Osteoblast (primary cell): ENCODE measurements at regions not wholly inside any gene's neighbourhood (a gene's known extent, or its start where the extent isn't known, plus 50 kb on each side); places are given as distances from the start of the nearest gene placed in this dataset.
A peak's percentile ranks its signal among the peaks of the same experiment; 100 is the strongest.
"Not testable (repeated sequence)": the region's sequence is repeated elsewhere in the genome, so short reads cannot be mapped to it uniquely, and the experiment has no call there.

Experiments
- DNase-seq: peaks from one replicate; pipeline ENCODE4 v3.0.0; 2011; ENCODE audit warnings: low spot score, mixed read lengths; ENCODE audit not compliant: insufficient read length; ENCODE audit errors: missing footprints
- H2AFZ ChIP-seq: 2 replicates; pipeline ENCODE4 v1.6.0; 2011; ENCODE audit warnings: mild to moderate bottlenecking, low read length
- H3K27ac ChIP-seq: 2 replicates; pipeline ENCODE4 v1.5.1; 2011; ENCODE audit warnings: mild to moderate bottlenecking, low read depth, low read length, moderate library complexity
- H3K27me3 ChIP-seq: 2 replicates; pipeline ENCODE4 v1.6.0; 2012; ENCODE audit warnings: mild to moderate bottlenecking, control low read depth, inconsistent platforms, low read length, moderate library complexity; ENCODE audit not compliant: insufficient read depth
- H3K36me3 ChIP-seq: 2 replicates; pipeline ENCODE4 v1.5.1; 2011; ENCODE audit warnings: mild to moderate bottlenecking, low read length, control low read depth, moderate library complexity; ENCODE audit not compliant: insufficient read depth
- H3K4me1 ChIP-seq: 2 replicates; pipeline ENCODE4 v1.5.1; 2011; ENCODE audit warnings: mild to moderate bottlenecking, low read length, control low read depth, moderate library complexity; ENCODE audit not compliant: insufficient read depth
- H3K4me2 ChIP-seq: 2 replicates; pipeline ENCODE4 v1.6.0; 2011; ENCODE audit warnings: mild to moderate bottlenecking, low read length; ENCODE audit not compliant: insufficient read depth
- H3K4me3 ChIP-seq: fragments of 200-600 bp; sonication (generic); 3 replicates; pipeline ENCODE4 v1.5.1; 2012; ENCODE audit warnings: mild to moderate bottlenecking, low read length, inconsistent platforms; ENCODE audit not compliant: insufficient read depth
- H3K79me2 ChIP-seq: 2 replicates; pipeline ENCODE4 v1.6.0; 2012; ENCODE audit warnings: mild to moderate bottlenecking, low read length, control low read depth, inconsistent platforms; ENCODE audit not compliant: insufficient read depth
- H3K9me3 ChIP-seq: 2 replicates; pipeline ENCODE4 v1.5.1; 2011; ENCODE audit warnings: low read depth, low read length, control low read depth
- H4K20me1 ChIP-seq: 2 replicates; pipeline ENCODE4 v1.6.0; 2012; ENCODE audit warnings: mild to moderate bottlenecking, low read length, control low read depth; ENCODE audit not compliant: insufficient read depth
- TF ChIP-seq, protein P1 (sequence below): IDR thresholded peaks from 2 replicates; pipeline ENCODE4 v1.5.1; 2011; ENCODE audit warnings: mild to moderate bottlenecking, low read depth, low read length, moderate library complexity; ENCODE audit errors: extremely low read depth

GRCh38 chr14:105621479-105622328 lies 95.3 kb downstream of the TMEM121 start:
- H3K27me3 ChIP-seq, H3K4me3 ChIP-seq, H3K79me2 ChIP-seq, H2AFZ ChIP-seq, H3K4me1 ChIP-seq, H4K20me1 ChIP-seq, H3K27ac ChIP-seq, H3K4me2 ChIP-seq, H3K9me3 ChIP-seq, H3K36me3 ChIP-seq: not testable (repeated sequence)
- DNase-seq = peak; percentile 57

- TF ChIP-seq, protein P1, sequence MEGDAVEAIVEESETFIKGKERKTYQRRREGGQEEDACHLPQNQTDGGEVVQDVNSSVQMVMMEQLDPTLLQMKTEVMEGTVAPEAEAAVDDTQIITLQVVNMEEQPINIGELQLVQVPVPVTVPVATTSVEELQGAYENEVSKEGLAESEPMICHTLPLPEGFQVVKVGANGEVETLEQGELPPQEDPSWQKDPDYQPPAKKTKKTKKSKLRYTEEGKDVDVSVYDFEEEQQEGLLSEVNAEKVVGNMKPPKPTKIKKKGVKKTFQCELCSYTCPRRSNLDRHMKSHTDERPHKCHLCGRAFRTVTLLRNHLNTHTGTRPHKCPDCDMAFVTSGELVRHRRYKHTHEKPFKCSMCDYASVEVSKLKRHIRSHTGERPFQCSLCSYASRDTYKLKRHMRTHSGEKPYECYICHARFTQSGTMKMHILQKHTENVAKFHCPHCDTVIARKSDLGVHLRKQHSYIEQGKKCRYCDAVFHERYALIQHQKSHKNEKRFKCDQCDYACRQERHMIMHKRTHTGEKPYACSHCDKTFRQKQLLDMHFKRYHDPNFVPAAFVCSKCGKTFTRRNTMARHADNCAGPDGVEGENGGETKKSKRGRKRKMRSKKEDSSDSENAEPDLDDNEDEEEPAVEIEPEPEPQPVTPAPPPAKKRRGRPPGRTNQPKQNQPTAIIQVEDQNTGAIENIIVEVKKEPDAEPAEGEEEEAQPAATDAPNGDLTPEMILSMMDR = no peak
- Histone ChIP-seq H3K79me2 (no peaks in the 10 kb centered on the region), H3K4me3 (no peak overlapping the region), H3K9me3 (no peaks in the 10 kb centered on the region), H3K4me1 (no peaks in the 10 kb centered on the region), H2AFZ (no peak overlapping the region), H4K20me1 (no peaks in the 10 kb centered on the region), H3K36me3 (no peaks in the 10 kb centered on the region), H3K27me3 (no peaks in the 10 kb centered on the region), H3K27ac (no peak overlapping the region), H3K4me2 (no peak overlapping the region)
- peak; percentile 65 for DNase-seq
These were observed 96.1 kb downstream of the TMEM121 start for GRCh38 chr14:105622329-105622955.

DNA sequence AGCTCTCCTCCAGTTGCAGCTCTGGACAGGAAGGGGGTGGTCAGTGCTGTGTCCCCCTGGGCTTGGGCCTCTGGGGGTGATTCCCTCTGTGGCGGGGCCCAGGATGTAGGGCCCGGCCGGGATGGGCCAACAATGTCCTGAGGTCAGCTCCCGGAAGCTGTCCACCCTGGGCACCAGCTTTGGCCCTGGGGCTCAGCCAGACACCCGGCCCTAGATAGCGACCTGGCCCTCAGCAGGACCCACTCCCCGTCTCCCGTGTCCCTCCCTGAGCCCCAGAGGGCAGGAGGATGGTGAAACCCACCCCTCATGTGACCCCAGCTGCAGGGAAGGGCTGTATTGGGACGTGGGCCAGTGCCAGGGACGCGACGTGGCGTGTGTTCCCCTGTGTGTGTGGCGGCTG lies 96.8 kb downstream of the TMEM121 start:
- H3K9me3 ChIP-seq, H3K4me2 ChIP-seq, H3K79me2 ChIP-seq, H3K27me3 ChIP-seq, H3K36me3 ChIP-seq, H2AFZ ChIP-seq, H3K27ac ChIP-seq, H3K4me1 ChIP-seq, H3K4me3 ChIP-seq, DNase-seq, H4K20me1 ChIP-seq: not testable (repeated sequence)

GRCh38 chr14:105624346-105624745 lies 98.0 kb downstream of the TMEM121 start:
- H3K9me3 ChIP-seq, H3K36me3 ChIP-seq, H2AFZ ChIP-seq, H4K20me1 ChIP-seq, H3K27ac ChIP-seq, H3K4me3 ChIP-seq, H3K79me2 ChIP-seq, H3K4me1 ChIP-seq, H3K4me2 ChIP-seq, H3K27me3 ChIP-seq: not testable (repeated sequence)
- DNase-seq = peak; percentile 27

- H3K27me3 ChIP-seq, H3K9me3 ChIP-seq, H2AFZ ChIP-seq, H3K4me1 ChIP-seq, H3K79me2 ChIP-seq, H3K36me3 ChIP-seq, H3K4me3 ChIP-seq, H4K20me1 ChIP-seq, H3K27ac ChIP-seq, H3K4me2 ChIP-seq: not testable (repeated sequence)
- DNase-seq = peak; percentile 53
These were observed 98.5 kb downstream of the TMEM121 start for GRCh38 chr14:105624749-105625434.

DNA sequence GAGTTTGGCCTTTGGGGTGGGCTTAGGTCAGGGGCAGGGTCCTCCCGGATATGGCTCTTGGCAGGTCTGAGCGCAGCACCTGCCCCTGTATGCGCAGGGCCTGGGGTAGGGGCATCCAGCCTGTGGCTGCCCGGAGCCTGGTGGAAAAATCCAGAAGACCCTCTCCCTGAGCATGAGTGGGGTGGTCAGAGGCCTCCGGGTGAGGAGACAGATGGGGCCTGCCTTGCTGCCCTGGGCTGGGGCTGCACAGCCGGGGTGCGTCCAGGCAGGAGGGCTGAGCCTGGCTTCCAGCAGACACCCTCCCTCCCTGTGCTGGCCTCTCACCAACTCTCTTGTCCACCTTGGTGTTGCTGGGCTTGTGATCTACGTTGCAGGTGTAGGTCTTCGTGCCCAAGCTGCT lies 99.1 kb downstream of the TMEM121 start:
- H3K36me3 ChIP-seq, H3K9me3 ChIP-seq, H3K27ac ChIP-seq, H4K20me1 ChIP-seq, H3K4me3 ChIP-seq, H3K79me2 ChIP-seq, H3K4me2 ChIP-seq, H3K27me3 ChIP-seq, H2AFZ ChIP-seq, H3K4me1 ChIP-seq: not testable (repeated sequence)
- DNase-seq = peak; percentile 71

- not testable (repeated sequence) for H4K20me1 ChIP-seq, H3K4me1 ChIP-seq, H3K27ac ChIP-seq, H3K4me2 ChIP-seq, H3K9me3 ChIP-seq, H3K79me2 ChIP-seq, H3K27me3 ChIP-seq, H3K36me3 ChIP-seq, DNase-seq, H2AFZ ChIP-seq, H3K4me3 ChIP-seq
These were observed 99.7 kb downstream of the TMEM121 start for GRCh38 chr14:105626111-105626510.

- not testable (repeated sequence) for DNase-seq, H4K20me1 ChIP-seq, H3K9me3 ChIP-seq, H3K4me2 ChIP-seq, H3K27ac ChIP-seq, H3K4me1 ChIP-seq, H3K27me3 ChIP-seq, H2AFZ ChIP-seq, H3K79me2 ChIP-seq, H3K36me3 ChIP-seq, H3K4me3 ChIP-seq
These were observed 100.3 kb downstream of the TMEM121 start for GRCh38 chr14:105626651-105627050.
